Kasumi-1 (cell line): ENCODE measurements at regions not wholly inside any gene's neighbourhood (a gene's known extent, or its start where the extent isn't known, plus 50 kb on each side); places are given as distances from the start of the nearest gene placed in this dataset.
"Not testable (repeated sequence)": the region's sequence is repeated elsewhere in the genome, so short reads cannot be mapped to it uniquely, and the experiment has no call there.

Experiments used
- DNase-seq, 2 experiments: peaks; one replicate each; lab custom pipeline; 2025; lab: John Stamatoyannopoulos, UW

- DNase-seq: no peak
Observed at GRCh38 chr2:208935531-208935930, 488.3 kb upstream of the MAP2 start.

DNA sequence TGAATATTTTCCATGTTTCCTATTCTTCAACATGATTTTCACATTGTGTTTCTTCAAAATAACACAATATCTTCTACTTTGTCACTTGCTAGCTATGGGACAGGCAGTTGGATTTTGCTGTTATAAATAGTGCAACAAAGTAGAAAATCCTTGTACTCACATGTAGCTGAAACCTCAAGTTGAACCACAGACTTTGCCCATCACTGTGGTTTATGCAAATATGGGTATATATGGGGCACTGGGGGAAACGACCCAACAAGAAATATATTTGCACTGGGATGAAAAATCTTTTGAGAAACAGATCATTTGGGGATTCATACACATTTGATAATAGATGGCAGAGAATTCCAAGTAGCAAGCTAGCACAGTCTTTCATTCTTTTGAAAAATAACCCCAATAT, 486.3 kb upstream of the MAP2 start:
- DNase-seq: no peak

DNA sequence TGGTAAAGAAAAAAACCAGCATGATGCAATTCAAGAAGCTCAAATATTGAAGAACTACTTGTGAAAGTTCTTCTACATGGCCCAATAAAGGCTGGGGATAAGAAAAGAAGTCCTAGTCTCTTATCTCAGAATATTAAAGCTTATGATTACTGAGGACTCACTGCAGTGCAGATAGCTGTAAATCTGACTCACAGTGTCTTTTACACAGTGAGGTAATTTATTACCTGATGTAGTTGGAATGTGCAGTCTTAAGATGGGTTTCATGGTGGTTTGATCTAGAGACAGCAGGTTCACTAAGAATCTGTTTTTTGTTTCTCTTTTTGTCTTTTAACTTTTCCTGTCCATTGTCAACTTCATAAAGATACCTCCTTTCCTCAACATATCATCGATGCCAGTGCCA, 484.0 kb upstream of the MAP2 start:
- no peak for DNase-seq

- DNase-seq: no peak
Observed at GRCh38 chr2:208945719-208946256, 478.1 kb upstream of the MAP2 start.

GRCh38 chr2:208948073-208948472, 475.8 kb upstream of the MAP2 start:
- no peak for DNase-seq

- no peak for DNase-seq
Observed at GRCh38 chr2:208970070-208970469, 453.8 kb upstream of the MAP2 start.

DNA sequence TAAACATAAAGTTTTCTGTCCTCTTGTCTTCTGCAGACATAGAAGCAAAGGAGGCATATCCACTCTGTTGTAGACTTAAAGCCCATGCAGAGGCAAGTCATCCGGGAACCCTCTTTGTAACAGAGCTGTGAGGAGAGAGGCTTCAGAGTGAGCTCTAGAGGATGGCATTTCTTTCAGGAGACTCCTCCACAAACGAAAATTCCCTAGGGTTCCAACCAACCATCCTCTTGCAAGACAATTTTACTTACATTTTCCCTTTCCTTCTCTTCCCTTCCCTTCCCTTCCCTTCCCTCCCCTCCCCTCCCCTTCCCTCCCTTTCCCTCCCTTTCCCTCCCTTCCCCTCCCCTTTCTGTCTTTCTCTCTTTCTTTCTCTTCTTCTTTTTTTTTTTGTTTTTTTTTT, 446.3 kb upstream of the MAP2 start:
- DNase-seq: no peak

DNA sequence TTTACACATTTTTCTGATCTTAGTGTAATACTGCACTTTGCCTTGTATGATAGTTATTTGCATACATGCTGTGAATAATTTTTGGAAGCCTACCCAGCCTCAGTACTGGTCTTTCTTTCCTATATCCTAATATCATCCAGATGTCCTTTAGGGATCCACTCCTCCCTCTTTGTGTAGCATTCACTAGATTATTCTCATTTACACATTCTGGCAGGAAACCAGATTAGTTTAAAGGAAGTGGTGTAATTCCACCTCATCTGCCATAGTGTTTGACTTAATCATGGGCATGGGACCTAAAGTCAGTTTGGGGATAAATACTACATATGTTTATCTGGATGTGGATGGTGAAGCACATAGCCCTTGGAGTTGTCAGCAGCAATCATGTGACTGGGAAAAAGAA, 444.9 kb upstream of the MAP2 start:
- no peak for DNase-seq

DNA sequence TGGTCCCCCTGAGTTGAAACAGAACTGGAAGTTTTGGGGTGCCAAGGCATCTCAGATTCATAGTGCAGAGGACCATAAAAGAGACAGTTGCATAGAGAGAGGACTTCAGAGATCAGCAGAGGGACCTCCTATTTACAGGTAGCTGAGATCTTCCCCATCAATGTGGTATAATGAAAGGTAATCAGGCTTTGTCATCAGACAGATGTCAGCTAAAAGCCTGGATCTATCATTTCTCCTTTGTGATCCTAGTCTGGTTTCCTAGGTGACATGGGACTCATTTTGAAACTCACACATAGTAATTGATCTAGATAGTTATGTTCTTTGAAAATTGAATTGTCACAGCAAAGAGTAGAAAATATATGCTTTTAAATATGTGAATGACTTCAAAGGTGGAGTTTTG, 443.5 kb upstream of the MAP2 start:
- no peak for DNase-seq

GRCh38 chr2:208982831-208983230, 441.0 kb upstream of the MAP2 start:
- DNase-seq: no peak

GRCh38 chr2:208983486-208983885, 440.4 kb upstream of the MAP2 start:
- no peak for DNase-seq

- no peak for DNase-seq
Observed at GRCh38 chr2:208984376-208985090, 439.3 kb upstream of the MAP2 start.

- no peak for DNase-seq
Observed at GRCh38 chr2:208985644-208986043, 438.2 kb upstream of the MAP2 start.

DNA sequence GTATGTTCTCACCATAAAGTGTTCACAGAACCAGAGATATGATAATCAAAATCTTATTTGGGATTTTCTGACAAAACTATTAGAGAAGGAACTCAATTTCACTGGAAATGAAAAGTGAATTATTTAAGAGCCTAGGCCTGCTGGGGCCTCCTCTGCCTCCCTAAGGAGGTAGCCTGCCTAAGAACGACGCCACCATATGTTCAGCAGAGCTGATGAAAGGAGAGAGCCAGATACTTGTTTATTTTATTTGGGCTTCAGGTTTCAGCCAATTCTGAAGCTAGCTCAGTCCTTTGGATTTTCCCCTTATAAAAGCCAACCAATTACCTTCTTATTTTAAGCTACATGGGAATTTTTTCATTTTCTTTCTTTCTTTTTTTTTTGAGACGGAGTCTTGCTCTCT, 433.1 kb upstream of the MAP2 start:
- DNase-seq: no peak

DNA sequence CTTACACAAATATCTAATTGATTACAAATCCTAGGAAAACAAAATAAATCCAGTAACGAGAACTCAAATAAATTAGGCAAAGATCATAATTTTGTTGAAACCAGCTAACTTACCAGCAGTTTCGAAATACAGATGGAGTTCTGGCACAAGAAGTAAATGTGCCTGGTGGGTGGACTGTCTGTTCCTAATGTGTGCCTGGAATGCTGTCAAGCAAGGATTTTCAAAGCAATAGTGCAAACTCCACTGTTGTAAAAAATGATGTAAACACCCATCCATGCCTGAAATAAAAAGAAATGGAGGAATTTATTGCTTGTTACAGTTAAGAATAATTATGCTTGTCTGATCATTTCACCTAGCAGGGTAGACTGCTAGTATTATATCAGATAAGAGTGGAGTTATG, 423.9 kb upstream of the MAP2 start:
- no peak for DNase-seq

DNA sequence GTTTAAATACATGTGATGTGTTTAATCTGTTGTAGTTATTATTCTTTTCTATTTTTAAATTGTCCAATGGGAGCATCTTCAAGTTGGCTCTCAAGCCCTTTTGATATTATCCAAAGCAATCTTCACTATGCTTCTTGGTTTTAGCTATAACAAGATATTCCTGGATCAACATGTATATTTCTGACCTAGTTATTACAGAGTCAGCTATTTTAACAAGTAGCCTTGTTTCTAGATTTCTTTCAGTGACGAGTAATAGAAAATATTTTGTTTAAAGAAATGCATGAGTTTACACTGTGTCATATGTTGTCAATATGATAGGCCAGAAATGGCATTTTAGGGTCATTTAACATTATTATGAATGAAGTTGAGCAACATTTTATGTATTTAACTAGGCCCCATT, 421.8 kb upstream of the MAP2 start:
- DNase-seq: no peak

- DNase-seq: no peak
Observed at GRCh38 chr2:209005371-209005770, 418.5 kb upstream of the MAP2 start.

GRCh38 chr2:209008636-209009287, 415.1 kb upstream of the MAP2 start:
- no peak for DNase-seq

GRCh38 chr2:209018633-209019032, 405.2 kb upstream of the MAP2 start:
- DNase-seq: not testable (repeated sequence)

DNA sequence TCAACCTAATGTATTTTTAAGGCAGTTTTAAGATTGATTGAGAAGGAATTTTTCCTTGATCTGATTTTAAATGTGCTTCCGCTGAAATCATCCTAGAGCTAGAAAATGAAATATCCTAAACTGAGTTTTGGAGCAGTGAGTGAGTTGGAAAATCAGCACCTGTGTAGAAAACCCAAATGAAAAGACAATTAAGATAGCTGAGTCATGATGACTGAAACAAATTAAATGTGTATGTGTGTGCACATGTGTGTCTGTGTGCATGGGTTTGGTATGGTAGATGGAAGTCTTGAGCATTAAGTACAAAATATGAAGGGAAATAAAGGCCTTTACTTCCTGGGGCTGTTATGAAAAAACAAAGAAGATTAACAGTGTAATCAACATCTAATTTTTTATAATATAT, 394.6 kb upstream of the MAP2 start:
- DNase-seq: no peak

GRCh38 chr2:209044307-209044706, 379.5 kb upstream of the MAP2 start:
- DNase-seq: no peak

GRCh38 chr2:209046163-209046562, 377.7 kb upstream of the MAP2 start:
- DNase-seq: no peak

GRCh38 chr2:209049608-209050007, 374.2 kb upstream of the MAP2 start:
- DNase-seq: no peak

GRCh38 chr2:209062210-209062609, 361.6 kb upstream of the MAP2 start:
- no peak for DNase-seq
